Panc1 (cell line): ENCODE measurements at regions not wholly inside any gene's neighbourhood (a gene's known extent, or its start where the extent isn't known, plus 50 kb on each side); places are given as distances from the start of the nearest gene placed in this dataset.

ENCODE experiments used
- ATAC-seq: fragments of 200-7000 bp; cut with Tn5 transposase; 2 replicates; pipeline ENCODE4 v1.9.1; 2020; ENCODE audit warnings: mild to moderate bottlenecking, moderate library complexity
- BruUV-seq: library from RNA; stranded (reverse); fragments of 400-500 nt; replicated peaks from 2 replicates; lab custom pipeline; 2021; lab: Mats Ljungman, UMichigan
- CTCF ChIA-PET: fragments of 300-600 bp; sonication (Branson Sonifier 250); formaldehyde crosslinking; loops from one replicate; lab custom pipeline; 2022; ENCODE audit warnings: antibody characterized with exemption; lab: Charles Lee
- POLR2A ChIA-PET: fragments of 300-600 bp; sonication (Branson Sonifier 250); formaldehyde crosslinking; loops from one replicate; lab custom pipeline; 2022; ENCODE audit warnings: antibody characterized with exemption; lab: Charles Lee
- DNase-seq: peaks from one replicate; pipeline ENCODE4 v3.0.0-alpha.2; 2010; ENCODE audit warnings: low read depth, low spot score
- H3K27ac ChIP-seq: 2 replicates; pipeline ENCODE4 v1.5.1; 2011; ENCODE audit warnings: mild to moderate bottlenecking, low read length, inconsistent platforms
- H3K27me3 ChIP-seq: fragments of 200-500 bp; sonication (Bioruptor generic); 2 replicates; pipeline ENCODE4 v1.6.0; 2014; ENCODE audit warnings: low read length, inconsistent platforms; ENCODE audit not compliant: control insufficient read depth, insufficient read depth
- H3K36me3 ChIP-seq: fragments of 200-500 bp; sonication (Bioruptor generic); 2 replicates; pipeline ENCODE4 v1.5.1; 2014; ENCODE audit warnings: inconsistent platforms, mild to moderate bottlenecking, low read length, moderate library complexity; ENCODE audit not compliant: control insufficient read depth, insufficient read depth
- H3K4me1 ChIP-seq: 2 replicates; pipeline ENCODE4 v1.5.1; 2011; ENCODE audit warnings: inconsistent platforms, mild to moderate bottlenecking, low read length, moderate library complexity; ENCODE audit not compliant: control insufficient read depth, insufficient read depth
- H3K4me3 ChIP-seq, 2 experiments: 2 replicates each; pipeline ENCODE4 v1.5.1; 2011 to 2012; ENCODE audit warnings: low read depth in 2 of 2, low read length in 2 of 2, mild to moderate bottlenecking in 2 of 2, inconsistent platforms in 1 of 2, moderate library complexity in 1 of 2
- H3K9me3 ChIP-seq: fragments of 200-500 bp; sonication (Bioruptor generic); 2 replicates; pipeline ENCODE4 v1.5.1; 2014; ENCODE audit warnings: low read depth, mild to moderate bottlenecking, inconsistent platforms, low read length, moderate library complexity; ENCODE audit not compliant: control insufficient read depth, insufficient read depth
- POLR2AphosphoS5 ChIP-seq: IDR thresholded peaks from 2 replicates; pipeline ENCODE4 v1.6.1; 2012; ENCODE audit warnings: mild to moderate bottlenecking, low read depth, low read length, moderate library complexity
- REST ChIP-seq, 2 experiments: IDR thresholded peaks; 2 replicates each; pipeline ENCODE4 v1.6.1; 2011 to 2012; ENCODE audit warnings: low read depth in 2 of 2, control low read depth in 1 of 2, low read length in 1 of 2, mild to moderate bottlenecking in 1 of 2, moderate library complexity in 1 of 2; ENCODE audit not compliant: insufficient read depth in 1 of 2
- SIN3A ChIP-seq: IDR thresholded peaks from 2 replicates; pipeline ENCODE4 v1.6.1; 2012; ENCODE audit warnings: low read depth, mild to moderate bottlenecking, low read length, moderate library complexity, borderline replicate concordance; ENCODE audit not compliant: insufficient read depth
- TCF7L2 ChIP-seq: IDR thresholded peaks from 2 replicates; pipeline ENCODE4 v1.6.1; 2011; ENCODE audit warnings: mild to moderate bottlenecking, low read depth, low read length, inconsistent platforms
- in situ Hi-C: cut with HindIII; loops from 2 replicates; pipeline ENCODE4 v1.10.0; 2016; ENCODE audit warnings: low sequenced_read_pairs, low pct_unique_long_range_greater_than_20kb
- intact Hi-C: fragments of 100-400 bp; cut with micrococcal nuclease; formaldehyde crosslinking; loops from one replicate; pipeline ENCODE4 v1.10.0; 2022; ENCODE audit not compliant: unreplicated experiment
- TF ChIP-seq, protein P1 (sequence below): fragments of 450-650 bp; IDR thresholded peaks from 2 replicates; pipeline ENCODE4 v1.5.1; 2017; ENCODE audit warnings: mild to moderate bottlenecking

DNA sequence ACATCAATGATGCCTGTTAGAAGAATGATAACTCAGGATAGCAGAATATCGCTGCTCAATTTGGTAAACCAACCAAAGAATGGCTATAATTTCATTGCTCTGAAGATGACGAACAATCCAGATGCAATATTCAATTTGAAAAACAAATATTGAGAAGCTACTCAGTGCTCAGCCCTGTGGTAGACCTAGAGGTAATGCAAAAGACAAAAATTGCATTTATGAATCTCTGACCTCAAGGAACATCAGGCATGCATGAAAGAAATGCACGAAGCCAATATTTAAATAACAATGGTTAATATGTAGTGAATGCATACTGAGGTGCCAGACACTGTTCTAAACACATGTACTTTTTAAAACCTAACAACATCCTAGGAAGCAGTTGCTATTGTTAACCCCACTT, 298.6 kb upstream of the TMTC1 start:
- intact Hi-C loops, result no loop called here
- no TSS peak for BruUV-seq
- no peaks in the 10 kb centered on the region for H3K27me3 ChIP-seq

GRCh38 chr12:30074916-30075315, 291.2 kb upstream of the TMTC1 start:
- ATAC-seq, result no peak
- CTCF ChIA-PET, result no interaction called here
- TF ChIP-seq, protein P1, sequence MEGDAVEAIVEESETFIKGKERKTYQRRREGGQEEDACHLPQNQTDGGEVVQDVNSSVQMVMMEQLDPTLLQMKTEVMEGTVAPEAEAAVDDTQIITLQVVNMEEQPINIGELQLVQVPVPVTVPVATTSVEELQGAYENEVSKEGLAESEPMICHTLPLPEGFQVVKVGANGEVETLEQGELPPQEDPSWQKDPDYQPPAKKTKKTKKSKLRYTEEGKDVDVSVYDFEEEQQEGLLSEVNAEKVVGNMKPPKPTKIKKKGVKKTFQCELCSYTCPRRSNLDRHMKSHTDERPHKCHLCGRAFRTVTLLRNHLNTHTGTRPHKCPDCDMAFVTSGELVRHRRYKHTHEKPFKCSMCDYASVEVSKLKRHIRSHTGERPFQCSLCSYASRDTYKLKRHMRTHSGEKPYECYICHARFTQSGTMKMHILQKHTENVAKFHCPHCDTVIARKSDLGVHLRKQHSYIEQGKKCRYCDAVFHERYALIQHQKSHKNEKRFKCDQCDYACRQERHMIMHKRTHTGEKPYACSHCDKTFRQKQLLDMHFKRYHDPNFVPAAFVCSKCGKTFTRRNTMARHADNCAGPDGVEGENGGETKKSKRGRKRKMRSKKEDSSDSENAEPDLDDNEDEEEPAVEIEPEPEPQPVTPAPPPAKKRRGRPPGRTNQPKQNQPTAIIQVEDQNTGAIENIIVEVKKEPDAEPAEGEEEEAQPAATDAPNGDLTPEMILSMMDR, result no peak
- TF ChIP-seq TCF7L2 (no peak), POLR2AphosphoS5 (no peak), REST (IDR thresholded peaks at IDR 0.05; ENCODE audit: insufficient read depth in 1 of 2, low read depth in 2 of 2, low read length in 1 of 2) (no peak), SIN3A (no peak)

More for the DNA sequence above, 298.6 kb upstream of the TMTC1 start:
- Histone ChIP-seq H3K27ac (no peak overlapping the region), H3K4me1 (no peaks in the 10 kb centered on the region), H3K36me3 (no peaks in the 10 kb centered on the region), H3K4me3 (no peak overlapping the region), H3K9me3 (no peaks in the 10 kb centered on the region)
- no peak for TF ChIP-seq REST (IDR thresholded peaks at IDR 0.05; ENCODE audit: insufficient read depth in 1 of 2, low read depth in 2 of 2, low read length in 1 of 2)
- POLR2A ChIA-PET, result no interaction called here
- CTCF ChIA-PET, result no interaction called here
- ATAC-seq (no peak), DNase-seq (no peak)
- in situ Hi-C loops, result no loop called here

More at GRCh38 chr12:30074916-30075315, 291.2 kb upstream of the TMTC1 start:
- no peaks in the 10 kb centered on the region for H3K9me3 ChIP-seq
- no peaks in the 10 kb centered on the region for H3K27me3 ChIP-seq
- H3K4me3 ChIP-seq, result no peak overlapping the region
- BruUV-seq, result no TSS peak
- H3K36me3 ChIP-seq, result no peaks in the 10 kb centered on the region
- in situ Hi-C loops, result no loop called here
- POLR2A ChIA-PET, result no interaction called here
- H3K4me1 ChIP-seq, result no peaks in the 10 kb centered on the region
- no peak overlapping the region for H3K27ac ChIP-seq
- intact Hi-C loops, result no loop called here
- DNase-seq, result no peak
